Endometrium (tissue), 2 donors: ENCODE measurements at regions not wholly inside any gene's neighbourhood (a gene's known extent, or its start where the extent isn't known, plus 50 kb on each side); places are given as distances from the start of the nearest gene placed in this dataset.
"Not testable (repeated sequence)": the region's sequence is repeated elsewhere in the genome, so short reads cannot be mapped to it uniquely, and the experiment has no call there.

Source experiments
- FAIRE-seq: peaks from 2 replicates; lab custom pipeline; 2012; peaks lifted over from hg19 to GRCh38; lab: Jason Lieb, UNC
- donor health status: control.
- donor health status: control.

DNA sequence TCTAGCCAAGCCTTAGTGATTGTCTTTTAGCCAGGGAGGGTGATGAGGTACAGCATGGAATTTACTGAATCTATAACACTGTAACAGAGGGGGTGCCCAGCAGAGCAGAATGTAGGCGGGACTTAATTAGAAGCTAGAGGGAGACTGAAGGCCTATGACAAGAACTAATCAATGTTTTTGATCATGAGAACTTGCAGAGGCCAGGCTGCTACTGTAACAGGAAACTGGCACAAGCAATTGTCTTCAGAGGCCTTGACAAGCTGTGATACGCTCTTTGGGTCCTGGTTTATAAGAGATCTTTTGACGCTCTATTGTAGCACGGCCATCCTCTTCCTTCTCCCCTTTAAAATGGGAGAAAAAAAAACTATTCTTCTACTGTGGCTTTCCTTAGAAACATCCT, 1297.3 kb downstream of the JRKL start:
- no peak for FAIRE-seq

DNA sequence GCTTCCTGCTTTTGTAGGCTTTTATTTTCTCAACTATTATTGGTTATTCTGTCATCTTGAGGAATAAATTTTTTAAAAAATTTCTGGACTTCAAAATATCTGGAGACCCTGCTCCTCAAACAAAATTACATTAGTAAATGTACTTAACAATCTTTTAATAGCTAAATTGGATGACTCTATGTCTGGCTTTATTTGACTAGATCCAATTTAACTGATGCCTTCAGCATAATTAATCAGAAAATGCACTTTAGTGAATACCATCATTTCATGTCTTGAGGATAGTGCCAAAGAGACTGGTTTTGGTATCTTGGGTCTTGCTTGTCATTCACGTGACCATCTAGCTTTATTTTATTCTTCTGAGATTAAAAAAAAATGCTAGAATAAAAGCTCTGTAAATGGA, 1301.2 kb downstream of the JRKL start:
- no peak for FAIRE-seq

DNA sequence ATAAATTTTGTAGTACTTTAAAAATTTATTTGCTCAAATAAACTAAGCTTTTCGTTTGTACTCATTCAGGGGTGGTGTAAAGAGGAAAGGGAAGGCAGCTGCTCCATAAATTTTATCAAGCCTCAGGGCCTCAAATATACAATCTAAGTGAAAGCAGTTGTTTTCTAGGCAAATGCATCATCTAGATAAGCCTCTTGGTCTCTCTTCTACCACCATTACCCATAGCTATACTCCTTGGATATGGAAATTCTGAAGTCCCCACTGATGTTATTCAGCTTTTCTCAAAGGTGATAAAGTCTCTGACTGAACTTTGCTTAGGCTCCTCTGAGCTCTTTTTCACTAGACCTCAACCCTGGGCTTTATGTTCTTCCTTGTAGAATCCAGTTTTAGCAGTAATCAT, 1313.1 kb downstream of the JRKL start:
- FAIRE-seq = no peak

DNA sequence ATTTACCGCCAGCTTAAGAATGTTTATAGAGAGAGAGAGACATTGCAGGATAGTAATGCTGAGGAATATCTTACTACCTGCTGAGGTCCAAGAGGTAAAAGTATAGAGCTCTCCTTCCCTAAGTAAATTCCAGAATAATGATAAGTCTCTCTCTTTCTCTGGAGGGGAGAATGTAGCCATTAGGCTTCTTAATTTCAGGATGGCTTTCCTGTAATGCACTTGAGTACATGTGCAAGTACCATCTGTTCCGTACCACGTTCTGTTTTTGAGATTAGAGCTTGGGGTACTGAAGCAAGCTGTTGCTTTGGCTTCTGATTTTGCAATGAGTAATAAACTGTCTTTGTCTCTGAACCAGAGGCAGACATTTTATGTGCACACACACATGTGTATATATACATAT, 1314.0 kb downstream of the JRKL start:
- no peak for FAIRE-seq

DNA sequence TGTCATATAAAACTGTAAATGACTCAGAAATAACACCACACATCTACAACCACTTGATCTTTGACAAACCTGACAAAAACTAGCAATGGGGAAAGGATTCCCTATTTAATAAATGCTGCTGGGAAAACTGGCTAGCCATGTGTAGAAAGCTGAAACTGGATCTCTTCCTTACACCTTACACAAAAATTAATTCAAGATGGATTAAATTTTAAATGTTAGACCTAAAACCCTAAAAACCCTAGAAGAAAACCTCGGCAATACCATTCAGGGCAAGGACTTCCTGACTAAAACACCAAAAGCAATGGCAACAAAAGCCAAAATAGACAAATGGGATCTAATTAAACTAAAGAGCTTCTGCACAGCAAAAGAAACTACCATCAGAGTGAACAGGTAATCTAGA, 1315.3 kb upstream of the CNTN5 start:
- not testable (repeated sequence) for FAIRE-seq

DNA sequence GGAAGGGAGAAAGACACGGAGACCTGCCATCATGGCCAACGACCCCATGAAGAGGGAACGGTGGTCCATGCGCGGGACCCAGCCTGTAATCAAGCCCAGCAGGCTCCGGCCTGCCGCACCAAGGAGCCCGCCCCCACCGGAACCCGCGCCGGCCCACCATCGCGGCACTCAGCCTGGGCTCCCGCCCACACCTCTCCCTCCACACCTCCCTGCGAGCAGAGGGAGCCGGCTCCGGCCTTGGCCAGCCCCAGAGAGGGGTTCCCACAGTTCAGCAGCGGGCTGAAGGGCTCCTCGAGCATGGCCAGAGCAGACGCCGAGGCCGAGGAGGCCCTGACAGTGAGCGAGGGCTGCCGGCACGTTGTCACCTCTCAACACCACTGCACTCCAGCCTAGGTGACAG, 1302.8 kb upstream of the CNTN5 start:
- no peak for FAIRE-seq

DNA sequence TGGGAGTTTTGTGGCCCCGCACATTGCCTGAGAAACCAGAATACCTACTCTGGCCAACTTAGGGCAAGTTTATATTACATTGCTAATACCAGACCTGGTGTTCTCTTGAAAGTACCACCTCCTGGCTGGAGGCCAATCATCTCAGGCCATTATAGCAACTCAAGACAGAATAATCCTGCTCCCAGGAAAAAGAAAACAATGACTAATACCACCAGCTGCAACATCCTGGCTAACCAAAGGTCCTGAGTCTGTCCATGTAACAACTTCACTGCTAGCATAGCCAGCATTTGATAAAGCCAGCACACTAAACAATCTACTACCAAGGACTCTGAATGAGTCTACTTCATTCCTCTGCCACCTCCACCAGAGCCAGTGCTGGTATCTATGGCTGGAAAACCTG, 1298.7 kb upstream of the CNTN5 start:
- no peak for FAIRE-seq

DNA sequence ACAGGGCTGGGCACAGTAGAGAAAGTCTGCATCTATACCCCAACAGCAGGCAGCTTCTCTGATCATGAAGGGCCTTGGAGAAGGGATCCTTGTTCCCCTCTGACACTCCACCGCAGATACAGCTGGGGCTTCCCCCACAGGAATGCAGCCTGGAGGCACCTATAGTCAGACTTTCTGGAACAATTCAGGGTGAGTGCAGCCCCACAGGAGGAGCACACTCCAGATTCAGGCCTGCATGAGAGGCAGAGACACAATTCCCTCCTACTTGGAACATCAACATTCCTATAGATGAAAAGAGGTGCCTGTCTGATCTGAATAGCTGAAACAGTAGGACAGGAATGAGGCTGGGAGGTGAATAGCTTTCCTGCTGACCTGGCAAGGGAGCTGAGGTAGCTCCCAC, 1298.0 kb upstream of the CNTN5 start:
- no peak for FAIRE-seq

DNA sequence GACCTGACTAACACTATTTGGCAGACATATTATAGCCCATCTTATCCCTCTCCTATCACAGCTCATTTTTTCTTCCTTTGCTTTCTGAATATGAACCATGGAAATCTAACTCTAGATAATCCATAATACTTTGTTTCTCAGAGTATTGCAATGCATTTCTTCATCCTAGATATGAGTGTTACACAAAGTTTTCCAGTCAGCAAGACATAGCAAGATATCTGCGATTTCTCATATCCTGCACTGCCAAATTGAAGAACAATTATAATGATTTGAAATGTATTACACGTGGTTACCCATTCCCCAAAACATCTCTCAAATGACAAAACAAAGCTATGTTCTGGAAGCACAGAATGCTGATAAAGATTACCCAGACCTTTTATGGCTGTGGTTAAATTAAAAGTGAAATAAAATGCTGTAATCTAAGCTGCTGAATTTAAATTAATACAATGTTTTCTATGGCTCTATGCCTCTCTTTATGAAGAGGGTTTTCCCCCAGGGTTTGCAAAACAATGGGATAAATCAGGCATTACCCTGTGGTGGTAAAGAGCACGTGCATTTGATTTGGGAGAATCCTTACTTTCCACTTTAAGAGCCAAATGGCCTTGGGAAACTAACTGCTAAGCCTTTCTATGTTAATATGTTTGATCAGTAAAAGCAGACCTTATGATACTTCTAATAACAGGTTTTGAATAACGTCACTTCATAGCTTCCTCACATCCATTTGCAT, 1291.0 kb upstream of the CNTN5 start:
- no peak for FAIRE-seq

DNA sequence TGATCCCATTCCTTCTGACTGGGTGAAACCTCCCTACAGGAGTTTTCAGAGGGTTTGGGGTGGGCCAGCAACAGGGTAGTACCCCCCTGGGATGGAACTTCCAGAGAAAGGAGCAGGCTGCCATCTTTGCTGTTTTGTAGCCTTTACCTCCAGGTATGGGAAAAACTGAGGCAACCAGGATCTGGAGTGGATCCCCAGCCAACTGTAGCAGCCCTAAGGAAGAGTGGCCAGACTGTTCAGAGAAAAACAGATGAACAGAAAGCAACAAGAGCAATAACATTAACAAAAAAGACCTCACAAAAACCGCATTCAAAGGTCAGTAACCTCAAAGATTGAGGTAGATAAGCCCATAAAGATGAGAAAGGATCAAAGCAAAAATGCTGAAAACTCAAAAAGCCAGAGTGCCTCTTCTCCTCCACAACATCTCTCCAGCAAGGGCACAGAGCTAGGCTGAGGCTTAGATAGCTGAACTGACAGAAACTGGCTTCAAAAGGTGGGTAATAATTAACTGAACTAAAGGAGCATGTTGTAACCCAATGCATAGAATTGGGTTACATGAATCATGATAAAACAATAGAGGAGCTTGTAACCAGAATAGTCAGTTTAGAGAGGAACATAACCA, 1288.6 kb upstream of the CNTN5 start:
- FAIRE-seq = no peak

DNA sequence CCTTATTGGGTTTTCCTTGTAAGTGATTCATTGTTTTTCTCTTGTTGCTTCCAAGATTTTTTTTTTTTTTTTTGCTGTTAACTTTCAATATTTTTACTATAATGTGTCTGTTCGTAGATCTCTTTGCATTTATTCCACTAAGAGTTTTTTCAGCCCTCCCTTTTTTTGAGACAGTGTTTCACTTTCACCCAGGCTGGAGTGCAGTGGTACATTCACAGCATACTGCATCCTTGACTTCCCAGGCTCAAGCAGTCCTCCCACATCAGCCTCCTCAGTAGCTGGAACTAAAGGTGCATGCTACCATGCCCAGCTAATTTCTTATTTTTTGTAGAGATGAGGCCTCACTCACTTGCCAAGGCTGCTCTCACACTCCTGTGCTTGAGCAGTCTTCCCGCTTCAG, 1282.0 kb upstream of the CNTN5 start:
- no peak for FAIRE-seq

DNA sequence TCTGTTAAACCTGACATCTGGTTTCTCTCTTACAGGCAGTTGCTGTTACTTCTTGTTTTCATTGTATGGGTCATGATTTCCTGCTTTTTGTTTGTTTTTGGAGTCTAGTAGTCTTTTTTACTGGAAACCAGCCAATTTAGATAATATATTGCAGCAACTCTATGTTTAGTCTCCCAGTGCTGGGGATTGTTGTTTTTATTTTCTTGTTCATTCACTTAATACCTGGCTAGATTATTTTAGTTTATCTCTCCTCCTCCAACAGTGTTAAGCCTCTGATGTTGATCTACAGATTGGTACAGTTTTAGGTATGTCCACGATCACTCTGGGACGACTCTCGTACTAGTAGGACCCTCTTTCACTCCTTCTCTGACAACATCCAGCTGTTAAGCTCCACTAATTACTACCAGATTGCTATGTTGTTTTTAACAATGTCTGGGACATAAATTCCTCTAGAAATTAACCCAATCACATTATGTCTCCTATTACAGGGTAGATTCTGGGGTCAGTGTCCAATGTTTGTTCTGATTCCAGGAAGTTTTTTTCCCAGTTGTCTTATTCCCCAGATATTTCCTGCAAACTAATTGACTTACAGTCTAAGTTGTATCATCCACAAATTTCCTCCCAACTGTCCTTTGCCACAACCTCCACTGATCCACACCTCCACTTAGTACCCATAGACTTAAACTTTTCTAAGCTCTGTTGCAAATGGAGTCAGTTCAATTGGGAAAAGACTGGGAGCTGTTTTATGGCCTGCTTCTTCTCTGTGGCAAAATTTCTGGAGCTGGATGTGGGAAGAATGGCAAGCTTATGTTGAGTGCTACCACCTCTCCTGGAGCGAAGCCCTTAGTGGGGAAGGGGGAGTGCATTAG, 1280.6 kb upstream of the CNTN5 start:
- peak; percentile 98 for FAIRE-seq

DNA sequence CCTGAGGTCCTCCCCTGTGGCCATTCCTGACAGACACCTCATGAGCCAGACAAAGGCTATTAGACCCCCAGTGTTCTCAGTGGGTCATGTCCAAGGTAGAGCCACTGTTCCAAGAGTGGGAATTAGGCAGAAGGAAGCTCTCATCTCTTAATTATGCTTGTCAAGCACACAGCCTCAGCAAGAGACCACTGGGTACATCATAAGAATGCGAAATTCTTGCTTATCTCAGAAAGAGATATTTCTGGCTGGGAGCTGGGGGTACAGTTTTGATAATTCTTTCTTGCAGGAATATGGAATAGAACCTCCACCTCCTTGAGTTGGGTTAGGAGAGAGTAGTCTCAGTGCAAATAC, 1280.0 kb upstream of the CNTN5 start:
- no peak for FAIRE-seq

DNA sequence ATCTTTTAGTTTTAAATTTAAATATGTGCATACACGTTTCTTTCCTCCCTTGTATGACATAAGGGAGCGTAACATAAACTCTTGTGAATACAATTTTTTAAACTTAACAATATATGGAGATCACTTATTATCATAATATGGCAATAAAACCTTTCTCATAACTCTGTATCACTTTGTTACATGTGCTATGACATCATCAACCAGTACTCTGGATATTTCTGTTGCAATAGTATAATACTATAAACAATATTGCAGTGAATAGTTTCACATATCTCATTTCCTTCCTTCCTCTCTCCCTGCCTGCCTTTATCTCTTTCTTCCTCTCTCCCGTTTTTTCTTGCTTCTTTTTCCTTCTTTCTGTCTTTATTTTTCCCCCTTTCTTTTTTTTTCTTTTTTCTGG, 1278.0 kb upstream of the CNTN5 start:
- FAIRE-seq = no peak

DNA sequence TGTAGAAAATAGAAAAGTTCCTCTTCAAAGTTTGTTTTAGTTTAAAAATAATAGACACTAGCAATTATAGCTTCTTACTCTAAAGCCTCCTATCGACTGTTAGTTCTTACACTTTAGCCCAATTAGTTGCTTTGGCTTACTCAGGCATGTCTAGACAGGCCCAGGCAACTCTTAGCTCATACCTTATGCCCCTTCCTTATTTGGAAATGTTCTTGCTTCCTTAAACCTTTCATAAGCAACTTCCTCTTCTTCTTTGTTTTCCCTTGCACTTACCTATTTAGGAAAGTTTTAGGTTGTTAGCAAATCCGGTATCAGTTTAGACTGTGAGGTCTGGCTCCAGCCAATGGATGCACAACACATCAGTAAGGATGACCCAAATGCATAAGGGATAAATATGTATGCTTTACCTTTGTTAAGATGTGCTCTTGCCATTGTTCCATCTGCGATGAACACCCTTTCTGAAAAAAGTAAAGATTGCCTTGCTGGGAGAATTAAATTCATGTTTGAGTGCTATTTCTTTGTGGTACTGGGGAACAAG, 1277.5 kb upstream of the CNTN5 start:
- no peak for FAIRE-seq

DNA sequence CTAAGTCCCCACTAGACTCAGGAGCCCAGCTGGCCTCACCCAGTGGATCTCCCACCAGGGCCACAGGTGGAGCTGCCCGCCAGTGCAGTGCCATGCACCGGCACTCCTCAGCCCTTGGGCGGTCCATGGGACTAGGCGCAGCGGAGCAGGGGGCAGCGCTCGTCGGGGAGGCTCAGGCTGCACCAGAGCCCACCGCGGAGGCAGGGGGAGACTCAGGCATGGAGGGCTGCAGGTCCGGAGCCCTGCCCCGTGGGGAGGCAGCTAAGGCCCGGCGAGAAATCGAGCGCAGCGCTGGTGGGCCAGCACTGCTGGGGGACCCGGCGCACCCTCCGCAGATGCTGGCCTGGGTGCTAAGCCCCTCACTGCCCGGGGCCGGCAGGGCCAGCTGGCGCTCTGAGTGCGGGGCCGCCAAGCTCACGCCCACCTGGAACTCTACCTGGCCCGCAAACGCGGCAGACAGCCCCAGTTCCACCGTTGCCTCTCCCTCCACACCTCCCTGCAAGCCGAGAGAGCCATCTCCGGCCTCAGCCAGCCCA, 1275.2 kb upstream of the CNTN5 start:
- no peak for FAIRE-seq

DNA sequence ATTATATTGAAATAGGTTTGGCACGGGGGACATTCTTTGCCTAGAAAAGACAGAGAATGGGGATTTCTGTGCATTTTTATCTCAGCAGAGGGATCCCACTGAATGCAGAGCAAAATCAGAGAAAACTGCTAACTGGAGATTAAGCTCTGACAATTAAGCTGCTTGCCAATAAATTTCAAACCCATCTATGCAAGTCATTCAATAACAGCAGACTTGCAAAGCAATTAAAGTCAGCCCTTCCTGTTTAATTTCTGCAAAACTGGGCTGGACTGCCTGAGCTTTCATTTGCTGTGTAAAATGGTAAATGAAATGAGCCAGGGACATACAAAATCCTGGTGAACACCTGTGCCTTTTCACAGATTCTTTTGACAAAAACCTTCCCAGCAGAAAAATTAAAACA, 1273.9 kb upstream of the CNTN5 start:
- no peak for FAIRE-seq

DNA sequence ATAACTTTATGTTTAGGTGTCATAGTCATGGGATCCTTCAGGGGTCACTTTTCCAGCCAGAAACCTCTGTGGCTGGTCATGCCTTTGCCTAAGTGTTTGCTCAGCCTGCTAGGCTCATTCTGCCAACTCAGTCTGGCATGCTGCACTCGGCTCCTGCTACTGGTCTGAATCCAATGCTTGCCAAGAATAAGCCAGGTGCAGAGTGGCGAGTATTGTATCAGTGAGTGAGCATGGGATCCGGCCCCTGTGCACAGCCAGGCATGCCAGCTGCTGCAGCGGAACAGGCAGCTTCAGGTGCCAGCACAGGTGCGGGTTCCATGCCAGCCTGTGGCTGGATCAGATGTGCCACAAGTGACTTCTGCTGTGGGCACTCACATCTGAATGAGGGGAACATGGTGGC, 1269.3 kb upstream of the CNTN5 start:
- FAIRE-seq = no peak

DNA sequence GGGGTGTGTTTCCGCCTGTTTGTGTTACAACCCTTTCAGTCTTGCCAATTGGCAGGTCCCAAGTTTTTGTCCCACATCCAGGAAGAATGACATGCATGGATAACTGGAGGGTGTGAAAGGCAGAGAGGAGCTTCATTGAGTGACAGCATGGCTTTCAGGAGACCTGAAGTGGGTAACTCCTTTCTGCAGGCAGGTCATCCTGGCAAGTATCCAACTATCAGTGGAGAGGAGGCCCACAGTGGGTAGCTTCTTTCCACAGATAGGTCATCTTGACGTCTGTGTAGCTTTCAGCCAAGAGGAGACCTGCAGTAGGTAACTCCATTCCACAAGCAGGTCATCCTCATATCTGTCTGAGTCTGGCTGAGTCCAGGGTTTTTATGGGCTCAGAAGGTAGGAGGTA, 1268.8 kb upstream of the CNTN5 start:
- FAIRE-seq = no peak

DNA sequence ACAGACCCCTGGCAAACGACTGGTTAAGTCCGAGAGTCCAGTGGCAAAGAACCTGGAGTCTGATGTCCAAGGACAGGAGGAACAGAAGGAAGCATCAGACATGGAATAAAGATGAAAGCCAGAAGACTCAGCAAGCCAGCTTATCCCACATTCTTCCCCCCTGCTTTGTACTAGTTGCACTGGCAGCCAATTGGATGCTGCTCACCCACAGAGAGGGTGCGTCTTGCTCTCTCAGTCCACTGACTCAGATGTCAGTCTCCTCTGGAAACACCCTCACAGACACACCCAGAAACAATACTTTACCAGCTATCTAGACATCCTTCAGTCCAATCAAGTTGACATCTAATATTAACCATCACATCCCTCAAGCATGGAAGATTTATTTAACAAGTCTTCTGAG, 1265.8 kb upstream of the CNTN5 start:
- no peak for FAIRE-seq

DNA sequence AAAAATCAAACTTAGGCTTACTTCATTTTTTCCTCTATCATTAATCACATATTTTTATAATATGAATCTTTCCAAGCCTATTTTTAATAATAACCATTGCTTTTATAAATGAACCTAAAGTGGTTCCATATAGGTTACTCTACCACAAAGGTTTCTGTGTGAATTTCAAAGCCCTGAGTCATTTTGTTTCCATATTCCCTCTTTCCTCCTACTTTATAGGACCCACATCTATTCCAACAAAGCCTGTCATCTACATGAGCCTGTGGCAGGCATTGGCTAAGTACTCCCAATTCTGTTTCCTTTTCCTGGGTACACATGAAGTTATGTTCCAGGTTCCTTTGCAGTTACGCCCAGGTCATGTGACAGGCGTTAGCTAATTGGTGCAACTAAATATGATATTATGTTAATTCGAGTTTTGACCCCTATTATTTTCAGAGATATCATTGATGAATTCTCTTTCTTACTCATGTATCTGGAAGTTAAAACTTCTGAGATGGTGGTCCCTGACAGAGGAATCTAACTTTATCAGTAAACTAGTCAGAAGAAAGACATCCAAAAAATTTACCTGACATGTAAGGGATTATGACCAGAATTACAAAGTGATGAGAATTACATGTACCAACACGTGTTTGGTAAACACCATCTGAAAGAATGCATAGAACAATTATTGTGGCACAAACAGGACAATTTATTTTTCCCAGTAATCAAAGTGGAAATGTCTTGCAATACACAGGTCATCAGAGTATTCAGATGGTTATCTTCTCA, 1264.0 kb upstream of the CNTN5 start:
- FAIRE-seq = no peak

DNA sequence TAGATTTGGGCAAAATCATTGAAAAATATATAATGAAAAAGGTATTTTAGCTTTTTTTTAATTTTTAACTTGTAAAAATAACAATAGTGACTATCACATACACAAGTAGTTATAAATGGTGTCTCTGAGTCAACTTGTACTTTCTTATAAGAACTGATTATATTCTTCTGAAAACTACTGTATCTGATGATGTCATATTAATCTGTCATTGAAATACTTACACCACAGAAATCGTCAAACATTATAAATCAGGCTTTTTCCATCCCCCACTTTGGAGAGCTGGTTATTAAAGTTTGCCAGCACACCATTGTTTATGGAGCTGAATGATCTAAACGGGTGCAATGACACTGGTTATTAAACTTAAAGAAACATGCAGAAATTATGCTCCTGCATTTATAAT, 1259.6 kb upstream of the CNTN5 start:
- no peak for FAIRE-seq
